HG03045 (cell line): ENCODE measurements at regions not wholly inside any gene's neighbourhood (a gene's known extent, or its start where the extent isn't known, plus 50 kb on each side); places are given as distances from the start of the nearest gene placed in this dataset.

Experiments used
- ATAC-seq: cut with Tn5 transposase; IDR thresholded peaks from one replicate; pipeline ENCODE4 v1.9.1; 2021; ENCODE audit warnings: mild to moderate bottlenecking, moderate library complexity; ENCODE audit not compliant: unreplicated experiment

DNA sequence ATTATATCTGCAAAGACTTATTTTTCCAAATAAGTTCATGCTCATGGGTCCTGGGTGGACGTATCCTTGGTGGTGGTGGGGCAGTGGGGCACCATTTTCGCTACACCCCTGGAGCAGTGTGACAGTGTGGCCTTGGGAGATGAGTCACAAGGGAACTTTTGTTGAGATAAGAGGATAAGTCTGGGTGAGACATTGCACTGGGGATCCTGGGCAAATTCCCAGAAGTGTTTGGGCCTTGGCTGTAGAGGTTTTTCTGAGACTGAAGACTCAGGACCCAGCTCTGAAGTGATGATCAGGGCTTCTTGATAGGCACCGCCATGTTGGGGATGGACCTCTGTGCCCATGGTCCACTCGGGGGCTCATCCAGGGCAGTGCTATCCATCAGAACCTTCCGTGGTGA, 149.4 kb downstream of the MACROH2A1 start:
- no peak for ATAC-seq

DNA sequence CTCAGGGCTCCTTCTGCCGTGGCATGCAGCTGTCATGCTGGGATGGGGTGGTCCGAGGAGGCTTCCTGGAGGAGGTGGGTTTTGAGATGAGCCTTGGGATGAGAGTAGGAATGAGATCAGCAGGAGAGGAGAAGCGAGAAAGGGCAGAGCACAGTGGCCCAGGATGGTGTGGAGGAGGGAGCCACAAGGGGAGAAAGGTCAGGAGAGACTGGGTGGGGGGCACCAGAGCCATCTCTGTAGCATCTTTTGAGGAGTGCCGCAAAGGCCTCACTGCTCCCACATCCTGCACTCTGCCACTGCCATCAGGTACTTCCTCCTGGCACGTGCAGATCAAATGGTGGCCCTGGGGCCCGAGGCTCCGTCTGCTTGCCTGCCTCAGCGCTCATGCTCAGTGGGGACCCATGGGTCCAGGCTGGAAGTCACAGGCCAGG, 150.2 kb downstream of the MACROH2A1 start:
- ATAC-seq = no peak

DNA sequence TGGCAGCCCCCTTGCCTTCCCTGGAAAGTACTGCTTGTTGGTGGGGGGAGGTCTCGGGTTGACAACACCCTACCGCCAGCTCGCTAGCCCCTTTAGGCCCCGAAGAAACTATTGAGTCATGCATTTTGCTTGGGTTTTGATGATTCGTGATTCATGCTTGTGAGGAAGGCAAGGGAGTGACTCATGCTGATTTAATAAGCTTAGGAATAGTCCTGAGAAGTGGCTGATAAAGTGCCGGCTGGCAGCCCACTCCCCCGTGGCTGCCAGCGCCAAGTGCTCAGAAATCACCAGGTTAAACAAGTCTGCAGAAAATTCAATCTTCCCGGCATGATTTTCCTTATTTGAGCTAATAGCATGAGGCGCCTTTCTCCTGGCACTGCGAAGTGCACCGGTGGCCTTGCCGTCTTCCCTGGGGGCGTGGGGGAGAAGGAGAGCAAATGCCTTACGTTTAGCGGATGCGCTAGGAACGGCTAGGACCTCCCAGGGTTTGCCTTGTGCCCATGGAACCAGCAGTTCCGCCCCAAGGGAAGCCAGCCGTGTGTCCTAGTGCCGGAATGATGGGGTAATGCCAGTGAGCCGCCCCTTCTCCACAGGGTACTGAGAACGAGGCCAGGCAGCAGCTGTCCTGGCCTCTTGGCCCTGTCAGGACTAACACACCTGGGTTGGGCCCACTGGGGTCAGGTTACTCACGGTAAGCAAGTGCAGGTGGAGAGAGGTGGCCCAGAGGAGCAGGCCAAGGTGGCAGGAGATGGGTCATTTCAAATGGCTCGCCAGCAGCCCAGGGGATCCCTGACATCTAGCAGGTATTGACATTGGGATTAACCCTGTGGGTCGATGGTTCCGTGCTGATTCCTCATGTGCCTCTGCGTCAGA, 151.9 kb downstream of the MACROH2A1 start:
- no peak for ATAC-seq

DNA sequence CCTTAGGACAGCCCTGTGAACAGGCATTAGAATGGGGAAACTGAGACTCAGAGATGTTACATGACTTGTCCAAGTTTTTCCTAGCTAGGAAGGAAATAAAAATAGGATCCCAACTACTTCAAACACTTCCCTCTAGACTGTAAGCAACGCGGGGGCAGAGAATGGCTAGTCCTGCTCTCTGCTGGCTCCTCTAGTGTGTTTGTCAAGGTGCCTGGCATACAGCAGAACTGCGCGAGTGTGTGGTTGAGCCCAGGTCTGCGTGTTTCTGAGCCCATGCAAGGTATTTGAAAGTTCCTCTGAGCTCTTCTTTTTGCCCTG, 152.5 kb downstream of the MACROH2A1 start:
- no peak for ATAC-seq

DNA sequence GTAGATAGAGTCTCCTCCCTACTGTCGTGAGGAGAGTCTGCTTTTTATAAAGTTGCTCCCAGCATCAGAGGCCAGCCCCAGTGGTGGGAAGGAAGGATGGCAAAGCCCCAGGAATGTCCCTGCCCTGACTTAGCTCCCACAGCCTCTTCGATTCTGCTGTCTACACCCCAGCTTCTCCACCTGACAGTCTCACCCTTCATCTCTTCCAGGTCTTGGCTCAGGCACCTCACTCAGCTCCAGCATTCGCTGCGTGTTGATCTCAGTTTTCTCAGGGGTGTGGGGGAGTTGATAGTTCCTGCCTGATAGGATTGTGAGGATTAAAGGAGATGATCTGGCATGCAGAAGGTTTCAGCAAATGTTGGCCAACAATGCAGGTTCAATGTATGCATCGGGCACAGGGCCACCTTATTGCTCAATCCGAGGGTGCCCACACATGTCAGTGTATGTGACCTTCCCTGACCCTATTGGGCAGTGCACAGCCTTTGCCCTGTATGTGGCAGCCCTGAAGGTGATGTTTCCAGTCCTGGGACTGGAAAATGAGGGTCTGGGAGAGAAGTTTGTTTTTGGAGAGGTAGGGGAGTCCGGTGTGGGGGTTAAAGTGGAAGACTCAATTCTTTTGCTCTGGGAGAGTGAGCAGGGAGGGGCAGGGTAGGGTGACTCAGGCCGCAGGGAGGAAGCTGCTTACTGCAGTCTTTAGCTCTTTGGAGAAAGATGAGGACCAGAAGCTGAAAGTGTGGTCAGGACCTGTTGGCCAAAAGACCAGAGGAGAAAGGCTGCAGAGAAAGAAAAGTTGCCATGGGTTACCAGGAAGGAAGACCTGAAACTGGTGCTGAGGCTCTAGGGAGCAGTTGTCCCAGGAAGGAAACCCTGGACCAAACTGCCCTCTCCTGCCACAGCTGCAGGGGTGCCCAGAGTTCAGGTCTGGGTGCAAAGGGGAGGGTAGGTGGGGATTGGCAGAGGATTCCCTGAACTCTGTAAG, 153.2 kb downstream of the MACROH2A1 start:
- ATAC-seq = no peak

DNA sequence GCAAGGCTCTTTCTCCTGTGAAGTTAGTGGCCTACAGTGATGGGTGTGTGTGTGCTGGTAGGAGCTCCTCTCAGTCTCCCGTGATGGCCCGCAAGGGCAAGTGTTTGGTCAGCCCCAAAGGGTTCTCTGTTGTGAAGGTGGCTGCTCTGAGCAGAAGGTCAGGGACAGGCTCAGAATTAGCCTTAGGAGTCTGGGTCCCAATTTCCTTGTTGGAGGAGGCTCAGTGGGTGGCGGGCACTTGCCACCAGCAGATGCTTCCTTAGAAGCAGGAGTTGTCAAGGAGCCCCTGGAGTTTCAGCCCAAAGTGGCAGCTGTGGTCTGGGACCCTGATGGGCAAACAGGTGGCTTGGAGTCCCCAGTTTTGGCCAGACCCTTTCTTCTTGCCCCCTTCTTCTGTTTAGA, 154.4 kb downstream of the MACROH2A1 start:
- ATAC-seq = no peak

DNA sequence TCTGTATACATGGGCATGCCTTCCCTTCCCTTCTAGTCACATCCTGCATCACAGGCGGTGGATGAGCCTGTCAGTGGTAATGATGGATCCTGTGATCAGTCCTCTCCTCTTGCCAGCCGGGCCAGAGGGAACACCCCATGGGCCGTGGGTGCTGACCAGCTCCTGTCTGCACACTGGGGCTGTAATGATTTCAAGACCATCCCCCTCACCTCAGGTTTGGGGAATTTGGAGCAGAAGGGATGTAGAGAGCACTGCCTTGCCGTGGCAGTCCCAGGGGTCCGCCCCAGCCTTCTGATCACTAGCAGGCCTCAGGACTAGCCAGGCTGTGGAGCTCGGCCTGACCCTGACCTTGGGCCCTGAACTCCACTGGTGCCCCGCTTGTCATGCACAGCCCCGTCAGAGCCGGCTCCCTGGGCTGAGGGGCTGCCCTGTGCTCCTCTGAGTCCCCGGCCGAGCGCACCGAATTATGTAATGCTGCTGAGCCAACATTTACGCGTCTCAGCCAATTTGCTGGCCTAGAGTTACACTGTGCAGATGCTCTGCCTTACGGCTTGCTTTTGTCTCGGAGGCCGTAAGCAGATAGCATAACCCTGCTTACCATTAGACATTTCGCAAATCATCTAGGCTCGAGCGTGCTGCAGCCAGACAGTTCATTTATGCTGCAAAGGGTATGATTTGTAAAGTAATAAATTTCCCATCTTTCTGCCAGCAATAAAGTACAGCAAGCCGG, 155.3 kb downstream of the MACROH2A1 start:
- no peak for ATAC-seq

DNA sequence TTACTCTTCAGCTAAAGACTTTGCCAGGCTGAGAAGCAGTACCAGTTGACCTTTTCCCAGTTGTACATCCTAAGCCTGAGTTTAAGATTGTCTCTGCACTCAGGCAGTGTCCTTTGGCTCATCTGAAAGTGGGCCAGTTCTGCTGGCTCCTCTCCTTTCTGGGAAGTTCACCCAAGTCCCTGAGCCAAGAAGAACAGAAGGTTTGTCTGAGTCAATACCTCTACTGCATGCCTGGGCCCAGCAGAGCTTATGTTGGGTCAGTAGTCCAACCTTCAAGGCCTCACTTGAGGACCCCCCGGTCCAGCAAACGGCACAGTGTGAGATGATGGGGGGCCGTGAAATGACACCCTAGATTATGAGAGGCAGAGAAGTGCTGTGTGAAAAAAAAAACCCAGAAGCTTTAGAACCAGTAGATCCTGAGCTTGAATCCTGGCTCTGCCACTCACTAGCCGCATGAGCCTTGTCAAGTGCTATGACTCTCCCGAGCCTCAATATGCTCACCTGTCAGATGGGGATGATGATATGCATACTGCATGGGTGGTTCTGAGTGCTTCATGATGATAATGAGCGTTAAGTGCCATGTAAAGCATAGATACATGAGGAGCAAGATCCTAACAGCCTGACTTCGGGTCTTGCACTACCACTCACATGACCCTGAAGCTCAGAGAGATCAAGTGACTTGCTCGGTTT, 156.0 kb downstream of the MACROH2A1 start:
- no peak for ATAC-seq

DNA sequence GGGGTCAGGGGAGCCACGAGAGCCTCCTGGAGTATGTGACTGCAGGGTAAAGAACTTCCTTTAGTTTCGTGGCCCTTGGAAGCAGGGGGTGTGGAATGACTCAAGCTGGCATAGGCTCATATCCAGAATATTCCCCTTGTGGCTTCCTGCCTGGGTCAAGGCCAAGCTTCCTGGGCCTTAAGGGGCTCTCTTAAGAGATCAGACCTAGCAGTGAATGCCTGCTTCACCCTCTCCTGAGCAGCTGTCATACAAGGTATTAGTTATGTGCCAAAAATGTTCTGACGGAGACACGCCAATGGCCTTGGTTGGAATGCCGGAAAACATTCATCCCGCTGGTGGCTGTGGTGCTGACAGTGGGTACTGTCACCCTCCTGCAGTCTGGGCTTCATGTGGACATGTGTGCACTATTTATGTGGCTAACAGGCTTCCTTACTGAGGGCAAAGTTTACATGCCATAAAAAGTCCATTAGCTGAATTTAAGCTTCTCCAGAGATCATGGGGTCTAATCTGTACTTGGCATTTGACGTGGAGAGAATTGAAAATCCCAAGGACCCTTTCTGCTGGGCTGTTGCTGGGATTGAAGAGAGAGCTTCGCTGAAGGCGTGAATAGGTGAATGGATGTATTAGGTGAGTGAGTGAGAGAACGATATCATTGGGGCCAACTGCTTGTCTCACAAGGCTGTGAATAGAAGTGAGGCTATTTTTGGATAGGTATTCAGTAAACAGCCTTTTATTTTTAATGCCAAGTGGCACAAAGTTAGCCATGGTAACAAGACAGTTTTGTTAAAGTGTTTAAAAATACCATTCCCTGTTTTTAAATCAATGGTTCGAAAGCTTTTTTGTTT, 156.8 kb downstream of the MACROH2A1 start:
- ATAC-seq = no peak

DNA sequence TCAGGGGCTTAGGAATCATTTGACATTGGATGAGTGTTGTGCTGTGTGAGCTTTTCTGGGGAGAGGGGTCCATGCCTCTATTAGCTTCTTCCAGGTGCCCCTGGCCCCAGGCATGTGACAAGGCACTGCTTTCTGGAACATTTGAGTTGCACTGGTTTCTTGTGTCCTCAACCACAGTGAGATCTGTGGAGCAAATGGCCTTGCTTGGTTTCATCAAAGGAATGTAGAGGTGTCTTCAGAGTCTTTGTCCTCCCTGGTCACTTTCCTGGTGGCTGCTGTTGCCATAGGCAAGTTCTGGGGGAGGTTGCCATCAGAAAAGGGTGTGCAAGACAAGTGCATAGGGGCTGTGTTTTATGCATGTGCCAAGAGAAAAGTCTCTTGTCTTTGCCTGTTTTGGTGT, 157.5 kb downstream of the MACROH2A1 start:
- ATAC-seq = no peak

DNA sequence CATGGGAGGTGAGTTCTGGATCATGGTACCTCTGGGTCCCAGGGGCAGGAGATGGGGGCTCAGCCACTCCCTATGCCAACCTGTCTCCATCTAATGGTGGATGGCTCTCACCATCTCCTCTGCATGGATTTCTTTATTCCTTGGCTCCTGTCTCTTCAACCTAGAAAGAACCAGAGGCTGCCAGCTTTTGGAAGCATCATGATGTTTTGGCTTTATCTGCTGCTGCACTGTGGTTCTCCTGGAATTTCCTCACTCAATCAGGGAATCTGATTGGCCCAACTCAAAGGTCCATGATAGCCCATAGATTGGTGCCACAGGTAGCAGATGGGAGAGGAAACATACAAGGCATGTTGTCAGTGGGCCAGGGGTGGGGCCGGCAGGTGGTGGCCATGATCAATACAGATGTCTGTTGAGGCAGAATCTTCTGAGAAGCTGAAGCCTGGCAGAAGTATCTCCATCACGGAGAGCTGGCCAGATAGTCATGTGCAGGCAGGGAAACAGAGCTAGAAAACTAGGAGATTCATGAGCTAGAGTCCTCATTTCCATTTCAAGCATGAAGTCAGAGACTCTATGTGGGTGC, 158.2 kb downstream of the MACROH2A1 start:
- no peak for ATAC-seq

DNA sequence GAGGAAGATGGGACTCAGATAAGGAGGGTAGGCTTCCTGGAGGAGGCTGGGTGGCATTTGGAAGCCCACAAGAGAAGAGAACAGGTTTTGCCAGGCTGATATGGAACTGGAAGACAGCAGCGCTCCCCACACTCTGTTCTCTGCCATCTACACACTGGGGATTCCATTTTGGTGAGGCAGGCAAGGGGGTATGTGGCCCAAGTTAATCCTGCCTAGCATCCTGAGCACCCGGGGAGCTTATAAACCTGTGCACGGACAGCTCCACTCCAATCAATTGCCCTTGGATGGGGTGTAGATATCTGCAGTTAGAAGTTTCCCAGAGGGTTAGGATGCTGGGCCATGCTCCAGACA, 158.8 kb downstream of the MACROH2A1 start:
- no peak for ATAC-seq

DNA sequence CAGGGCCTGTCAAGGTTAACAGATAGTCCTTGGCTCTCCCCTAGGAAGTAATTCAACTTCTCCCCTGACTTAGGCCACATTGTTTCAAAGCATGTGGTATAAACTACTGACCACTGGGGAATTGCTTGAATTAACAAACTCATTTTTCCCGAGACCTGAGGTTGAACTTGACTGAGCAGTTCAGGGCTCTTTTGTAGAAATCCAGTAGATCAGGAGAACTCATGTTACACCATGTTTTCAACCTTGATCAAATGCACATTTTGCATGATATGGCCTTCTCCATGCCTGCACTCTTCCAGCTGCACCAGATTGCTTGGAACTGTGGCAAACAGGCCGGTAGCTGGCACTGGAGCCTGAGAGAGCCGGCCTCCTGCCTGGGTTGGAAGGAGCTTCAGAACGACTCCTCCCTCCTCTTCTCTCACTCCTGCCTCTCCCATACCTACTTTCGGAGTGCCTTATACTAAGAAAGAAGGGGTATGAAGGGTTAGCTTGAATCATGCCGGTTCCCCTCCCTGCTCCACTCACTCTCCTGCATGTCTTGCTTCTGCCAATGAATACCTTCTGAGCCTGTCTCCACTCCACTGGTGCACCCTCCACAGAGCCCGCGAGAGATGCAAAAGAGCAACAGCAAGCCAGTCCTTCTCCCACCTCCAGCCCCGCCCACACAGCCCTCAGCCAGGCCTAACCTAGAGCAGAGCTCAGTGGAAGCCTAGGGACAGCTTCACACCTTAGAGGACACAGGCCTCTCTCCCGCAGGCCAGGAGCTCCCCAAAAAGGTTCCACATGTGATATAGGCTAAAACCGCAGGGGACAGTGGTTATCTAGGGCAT, 159.4 kb downstream of the MACROH2A1 start:
- no peak for ATAC-seq

DNA sequence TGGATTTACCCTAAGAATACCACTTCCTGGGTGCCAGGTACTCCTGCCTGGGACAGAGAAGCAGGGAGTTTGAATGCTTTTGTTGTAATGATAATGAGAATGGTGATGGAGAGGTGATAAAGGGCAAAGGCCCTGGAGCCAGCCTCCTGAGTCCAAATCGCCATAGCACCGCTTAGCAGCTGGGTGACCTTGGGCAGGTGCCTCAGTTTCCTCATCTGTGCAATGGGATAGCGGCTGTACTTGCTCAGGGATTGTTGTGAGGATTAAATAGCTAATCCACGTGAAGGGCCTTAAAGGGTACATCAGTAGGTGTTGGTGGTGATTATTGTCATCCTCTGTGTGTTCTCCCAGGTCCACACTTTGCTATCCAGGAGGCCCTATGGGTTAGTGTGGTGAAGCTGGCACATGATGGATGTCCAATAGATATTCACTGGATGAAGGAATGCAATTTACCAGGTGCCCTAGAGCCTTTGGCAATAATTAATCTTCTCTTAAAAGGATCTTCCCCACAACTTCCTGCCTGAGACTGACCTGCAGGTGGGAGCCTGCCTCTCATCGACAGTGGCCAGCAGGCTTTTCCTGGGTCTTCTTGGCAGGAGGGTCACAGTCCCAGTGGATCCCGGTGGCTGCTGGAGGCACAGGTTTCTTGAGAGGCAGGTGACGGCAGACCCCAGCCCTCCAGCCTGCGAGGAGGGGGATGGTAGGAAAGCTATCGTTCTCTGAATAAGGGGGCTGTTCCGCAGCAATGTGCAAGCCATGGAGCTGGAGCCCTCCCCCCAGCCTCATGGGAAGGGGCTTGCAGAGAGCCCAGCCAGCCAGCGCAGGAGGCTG, 160.2 kb downstream of the MACROH2A1 start:
- ATAC-seq = no peak

DNA sequence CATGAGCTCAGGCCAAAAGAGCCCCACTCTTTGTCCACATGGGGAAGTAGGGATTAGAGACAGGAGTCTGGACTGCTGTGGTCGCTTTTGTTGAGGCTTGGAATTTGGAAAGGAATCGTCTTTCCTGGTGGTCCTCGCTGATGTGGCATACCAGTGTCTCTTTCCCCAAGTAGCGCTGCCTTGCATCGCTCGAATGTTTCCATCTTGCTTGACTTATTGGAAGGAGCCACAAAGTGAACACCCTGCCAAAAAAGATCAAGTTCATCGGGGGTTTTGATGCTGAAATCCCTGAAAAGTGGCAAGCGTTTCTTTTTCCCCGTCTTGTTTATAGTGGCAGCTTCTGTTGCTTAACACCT, 161.3 kb downstream of the MACROH2A1 start:
- ATAC-seq = no peak

DNA sequence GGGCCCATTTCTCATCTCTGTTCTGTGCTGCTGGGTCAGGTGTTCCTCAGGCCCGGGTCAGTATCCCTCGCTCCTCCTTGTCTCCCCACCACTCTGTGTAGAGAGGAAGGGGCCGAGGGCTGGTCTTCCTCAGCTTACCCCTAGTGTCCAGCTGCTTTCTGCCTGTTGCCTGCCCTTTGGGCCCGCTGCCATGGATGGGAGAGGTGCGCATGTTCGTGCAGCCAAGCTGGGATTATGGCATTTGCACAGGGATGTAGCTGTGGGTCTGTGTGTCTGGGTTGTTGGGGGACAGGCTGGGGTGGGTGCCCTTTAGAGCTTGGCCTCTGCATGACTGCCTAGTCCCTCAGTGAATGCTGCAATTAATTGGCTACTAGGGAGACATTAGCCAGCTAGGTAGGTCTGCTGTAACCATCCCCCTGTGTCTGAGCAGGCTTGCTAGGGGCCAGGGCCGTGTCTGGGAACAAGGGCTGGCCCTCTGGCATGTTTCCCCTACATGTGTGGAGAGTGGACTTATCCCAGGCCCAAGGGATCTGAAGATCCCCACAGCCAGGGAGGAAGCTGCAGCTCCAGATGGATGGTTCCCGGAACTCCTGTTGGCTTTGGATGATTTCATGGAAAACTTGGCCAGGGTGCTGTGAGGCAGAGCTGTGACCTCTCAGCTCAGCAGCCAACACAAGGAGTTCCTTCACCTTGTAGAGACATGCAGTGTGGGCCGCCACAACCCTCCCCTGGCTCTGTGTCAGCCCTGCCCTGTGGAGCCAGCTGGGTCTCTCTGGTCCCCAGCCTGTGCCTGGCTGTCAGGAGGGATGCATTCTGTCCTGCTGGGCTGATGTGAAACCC, 161.9 kb downstream of the MACROH2A1 start:
- ATAC-seq = no peak
